ENCODE measurements at regions not wholly inside any gene's neighbourhood (a gene's known extent, or its start where the extent isn't known, plus 50 kb on each side); places are given as distances from the start of the nearest gene placed in this dataset.
A peak's percentile ranks its signal among the peaks of the same experiment; 100 is the strongest.
"Not testable (repeated sequence)": the region's sequence is repeated elsewhere in the genome, so short reads cannot be mapped to it uniquely, and the experiment has no call there.

DNA sequence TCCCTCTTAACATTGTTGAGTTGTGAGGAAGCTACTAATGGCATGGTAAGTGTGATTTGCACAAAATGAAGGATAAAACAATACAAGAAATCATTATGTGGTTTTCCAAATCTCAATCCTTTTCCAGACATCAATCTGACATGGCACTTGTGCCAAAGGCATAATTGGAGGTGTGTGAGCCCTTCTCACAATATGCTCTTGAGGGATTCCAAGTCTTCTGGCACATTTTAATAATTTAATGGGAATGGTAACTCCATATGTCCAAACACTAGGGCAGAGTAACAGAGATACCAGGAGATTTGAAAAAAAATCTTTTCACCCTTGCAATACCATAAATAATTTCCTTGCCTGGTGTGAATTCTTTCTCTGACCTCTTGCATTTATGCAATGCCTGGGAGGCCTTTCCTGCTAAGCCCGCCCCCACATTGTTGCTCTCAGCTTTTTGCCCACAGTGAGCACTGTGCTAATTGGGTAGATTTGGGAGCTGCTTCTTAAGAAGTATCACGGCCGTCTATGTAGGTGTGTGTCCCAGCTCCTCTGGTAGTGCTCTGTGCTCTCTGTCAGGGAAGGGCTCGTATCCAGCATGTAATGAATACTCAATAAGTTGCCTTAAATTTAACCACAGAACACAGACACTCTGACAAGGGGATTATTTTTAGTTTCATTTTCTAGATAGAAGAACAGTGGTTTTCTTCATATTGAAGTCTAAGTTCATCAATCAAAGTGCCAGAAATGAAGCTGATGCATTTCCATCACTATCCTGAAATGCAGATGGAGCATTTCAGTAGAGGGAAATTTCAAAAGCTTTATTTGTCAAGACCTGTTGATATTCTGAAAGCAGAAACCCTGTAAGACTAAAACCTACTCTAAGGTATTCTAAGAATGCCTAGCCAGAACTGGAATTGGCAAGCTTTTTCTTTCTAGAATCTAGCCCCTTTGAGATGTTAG is 54.4 kb upstream of the CEP85L start:
- DNase-seq (ENCODE audit: low spot score in 2 of 2): no peak
- TF ChIP-seq, protein P1, sequence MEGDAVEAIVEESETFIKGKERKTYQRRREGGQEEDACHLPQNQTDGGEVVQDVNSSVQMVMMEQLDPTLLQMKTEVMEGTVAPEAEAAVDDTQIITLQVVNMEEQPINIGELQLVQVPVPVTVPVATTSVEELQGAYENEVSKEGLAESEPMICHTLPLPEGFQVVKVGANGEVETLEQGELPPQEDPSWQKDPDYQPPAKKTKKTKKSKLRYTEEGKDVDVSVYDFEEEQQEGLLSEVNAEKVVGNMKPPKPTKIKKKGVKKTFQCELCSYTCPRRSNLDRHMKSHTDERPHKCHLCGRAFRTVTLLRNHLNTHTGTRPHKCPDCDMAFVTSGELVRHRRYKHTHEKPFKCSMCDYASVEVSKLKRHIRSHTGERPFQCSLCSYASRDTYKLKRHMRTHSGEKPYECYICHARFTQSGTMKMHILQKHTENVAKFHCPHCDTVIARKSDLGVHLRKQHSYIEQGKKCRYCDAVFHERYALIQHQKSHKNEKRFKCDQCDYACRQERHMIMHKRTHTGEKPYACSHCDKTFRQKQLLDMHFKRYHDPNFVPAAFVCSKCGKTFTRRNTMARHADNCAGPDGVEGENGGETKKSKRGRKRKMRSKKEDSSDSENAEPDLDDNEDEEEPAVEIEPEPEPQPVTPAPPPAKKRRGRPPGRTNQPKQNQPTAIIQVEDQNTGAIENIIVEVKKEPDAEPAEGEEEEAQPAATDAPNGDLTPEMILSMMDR (IDR thresholded peaks at IDR 0.05): no peak
- no peaks in the 10 kb centered on the region for H3K36me3 ChIP-seq
- peaks cover 0 to 5% of the 10 kb centered on the region in 2 donors for H3K4me1 ChIP-seq
- H3K27ac ChIP-seq: no peak overlapping the region
- no peaks in the 10 kb centered on the region for H3K9me3 ChIP-seq
- intact Hi-C loops (cut with DNase I): loop anchor here (5.0 kb wide), 1 partner anchor 54 kb away; the partner anchor contains the start of gene CEP85L
- H3K27me3 ChIP-seq: no peaks in the 10 kb centered on the region
- H3K4me3 ChIP-seq: peak overlapping the region in 1 of 2 donors; percentile 11

DNA sequence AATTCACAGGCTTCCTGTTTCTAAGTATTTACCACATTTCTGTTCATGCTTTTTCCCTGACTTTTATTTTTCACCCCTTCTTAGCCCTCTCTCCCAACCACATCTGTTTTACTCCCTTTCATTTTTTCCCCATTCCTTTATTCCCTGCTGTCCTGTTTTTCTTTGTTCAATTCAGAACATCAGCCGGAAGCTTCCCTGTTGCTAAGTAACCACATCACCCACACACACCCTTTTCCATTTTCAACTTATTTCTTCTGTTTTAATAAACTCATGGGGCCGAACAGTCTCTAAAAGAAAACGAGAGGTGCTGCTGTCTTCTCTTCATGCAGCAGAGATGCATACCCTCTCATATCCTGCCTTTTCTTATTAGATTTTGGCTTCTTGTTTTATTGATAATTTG is 53.5 kb upstream of the CEP85L start:
- intact Hi-C loops (cut with DNase I): loop anchor here (5.0 kb wide), 1 partner anchor 53 kb away; the partner anchor contains the start of gene CEP85L
- H3K36me3 ChIP-seq: no peaks in the 10 kb centered on the region
- H3K4me3 ChIP-seq: no peak overlapping the region
- no peaks in the 10 kb centered on the region for H3K27me3 ChIP-seq
- no peak for DNase-seq (ENCODE audit: low spot score in 2 of 2)
- peaks cover 0 to 5% of the 10 kb centered on the region in 2 donors for H3K4me1 ChIP-seq
- TF ChIP-seq, protein P1 (IDR thresholded peaks at IDR 0.05): no peak
- H3K9me3 ChIP-seq: no peaks in the 10 kb centered on the region
- no peak overlapping the region for H3K27ac ChIP-seq

DNA sequence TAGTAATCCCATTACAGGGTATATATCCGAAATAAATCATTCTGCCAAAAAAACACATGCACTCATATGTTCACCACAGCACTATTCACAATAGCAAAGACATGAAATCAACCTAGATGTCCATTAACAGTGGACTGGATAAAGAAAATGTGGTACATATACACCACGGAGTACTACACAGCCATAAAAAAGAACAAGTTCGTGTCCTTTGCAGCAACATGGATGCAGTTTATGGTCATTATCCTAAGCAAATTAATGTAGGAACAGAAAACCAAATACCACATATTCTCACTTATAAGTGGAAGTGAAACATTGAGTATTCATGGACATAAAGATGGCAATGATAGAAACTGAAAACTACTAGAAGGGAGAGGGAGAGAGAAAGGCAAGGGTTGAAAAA is 49.9 kb upstream of the CEP85L start:
- intact Hi-C loops (cut with DNase I); H3K27ac ChIP-seq; H3K27me3 ChIP-seq; H3K4me1 ChIP-seq; H3K4me3 ChIP-seq; DNase-seq (ENCODE audit: low spot score in 2 of 2); H3K36me3 ChIP-seq; H3K9me3 ChIP-seq: not testable (repeated sequence)

All from ascending aorta (tissue), 2 donors.